ENCODE measurements at regions not wholly inside any gene's neighbourhood (a gene's known extent, or its start where the extent isn't known, plus 50 kb on each side); places are given as distances from the start of the nearest gene placed in this dataset.
"Not testable (repeated sequence)": the region's sequence is repeated elsewhere in the genome, so short reads cannot be mapped to it uniquely, and the experiment has no call there.

- Histone ChIP-seq H3K36me3 (ENCODE audit: insufficient read depth, low read length) (no peaks in the 10 kb centered on the region), H3K4me1 (ENCODE audit: insufficient read depth, low read length) (no peaks in the 10 kb centered on the region), H3K27ac (ENCODE audit: low read depth, low read length) (no peak overlapping the region), H3K27me3 (ENCODE audit: control insufficient read depth in 1 of 2, insufficient read depth in 2 of 2, low read length in 2 of 2) (no peaks in the 10 kb centered on the region), H3K9ac (ENCODE audit: low read length) (no peak overlapping the region), H3K4me3 (ENCODE audit: low read depth in 1 of 2, low read length in 2 of 2) (no peak overlapping the region), H3K9me3 (ENCODE audit: low read length) (no peaks in the 10 kb centered on the region)
Measured at GRCh38 chr3:153269730-153270129, 107.7 kb downstream of the RAP2B start.

- no peaks in the 10 kb centered on the region for H3K9me3 ChIP-seq (ENCODE audit: low read length)
- H3K36me3 ChIP-seq (ENCODE audit: insufficient read depth, low read length) = no peaks in the 10 kb centered on the region
- no peaks in the 10 kb centered on the region for H3K27me3 ChIP-seq (ENCODE audit: control insufficient read depth in 1 of 2, insufficient read depth in 2 of 2, low read length in 2 of 2)
- H3K9ac ChIP-seq (ENCODE audit: low read length) = no peak overlapping the region
- no peak overlapping the region for H3K4me3 ChIP-seq (ENCODE audit: low read depth in 1 of 2, low read length in 2 of 2)
- H3K4me1 ChIP-seq (ENCODE audit: insufficient read depth, low read length) = no peaks in the 10 kb centered on the region
- H3K27ac ChIP-seq (ENCODE audit: low read depth, low read length) = no peak overlapping the region
Measured at GRCh38 chr3:153273217-153273616, 111.2 kb downstream of the RAP2B start.

GRCh38 chr3:153273767-153274435, 111.9 kb downstream of the RAP2B start:
- no peaks in the 10 kb centered on the region for H3K36me3 ChIP-seq (ENCODE audit: insufficient read depth, low read length)
- H3K27ac ChIP-seq (ENCODE audit: low read depth, low read length) = no peak overlapping the region
- no peak overlapping the region for H3K9ac ChIP-seq (ENCODE audit: low read length)
- H3K4me1 ChIP-seq (ENCODE audit: insufficient read depth, low read length) = no peaks in the 10 kb centered on the region
- no peaks in the 10 kb centered on the region for H3K9me3 ChIP-seq (ENCODE audit: low read length)
- H3K4me3 ChIP-seq (ENCODE audit: low read depth in 1 of 2, low read length in 2 of 2) = no peak overlapping the region
- H3K27me3 ChIP-seq (ENCODE audit: control insufficient read depth in 1 of 2, insufficient read depth in 2 of 2, low read length in 2 of 2) = no peaks in the 10 kb centered on the region

- H3K9me3 ChIP-seq (ENCODE audit: low read length) = no peaks in the 10 kb centered on the region
- no peak overlapping the region for H3K27ac ChIP-seq (ENCODE audit: low read depth, low read length)
- H3K36me3 ChIP-seq (ENCODE audit: insufficient read depth, low read length) = no peaks in the 10 kb centered on the region
- no peak overlapping the region for H3K9ac ChIP-seq (ENCODE audit: low read length)
- no peak overlapping the region for H3K4me3 ChIP-seq (ENCODE audit: low read depth in 1 of 2, low read length in 2 of 2)
- H3K4me1 ChIP-seq (ENCODE audit: insufficient read depth, low read length) = no peaks in the 10 kb centered on the region
- H3K27me3 ChIP-seq (ENCODE audit: control insufficient read depth in 1 of 2, insufficient read depth in 2 of 2, low read length in 2 of 2) = no peaks in the 10 kb centered on the region
Measured at GRCh38 chr3:153274561-153274960, 112.5 kb downstream of the RAP2B start.

GRCh38 chr3:153275514-153275913, 113.5 kb downstream of the RAP2B start:
- no peak overlapping the region for H3K9ac ChIP-seq (ENCODE audit: low read length)
- H3K27me3 ChIP-seq (ENCODE audit: control insufficient read depth in 1 of 2, insufficient read depth in 2 of 2, low read length in 2 of 2) = no peaks in the 10 kb centered on the region
- H3K4me3 ChIP-seq (ENCODE audit: low read depth in 1 of 2, low read length in 2 of 2) = no peak overlapping the region
- no peaks in the 10 kb centered on the region for H3K9me3 ChIP-seq (ENCODE audit: low read length)
- no peaks in the 10 kb centered on the region for H3K4me1 ChIP-seq (ENCODE audit: insufficient read depth, low read length)
- H3K36me3 ChIP-seq (ENCODE audit: insufficient read depth, low read length) = no peaks in the 10 kb centered on the region
- H3K27ac ChIP-seq (ENCODE audit: low read depth, low read length) = no peak overlapping the region

GRCh38 chr3:153277029-153277428, 115.0 kb downstream of the RAP2B start:
- Histone ChIP-seq H3K4me1 (ENCODE audit: insufficient read depth, low read length) (no peaks in the 10 kb centered on the region), H3K4me3 (ENCODE audit: low read depth in 1 of 2, low read length in 2 of 2) (no peak overlapping the region), H3K9me3 (ENCODE audit: low read length) (no peaks in the 10 kb centered on the region), H3K27me3 (ENCODE audit: control insufficient read depth in 1 of 2, insufficient read depth in 2 of 2, low read length in 2 of 2) (no peaks in the 10 kb centered on the region), H3K9ac (ENCODE audit: low read length) (no peak overlapping the region), H3K36me3 (ENCODE audit: insufficient read depth, low read length) (no peaks in the 10 kb centered on the region), H3K27ac (ENCODE audit: low read depth, low read length) (no peak overlapping the region)

- not testable (repeated sequence) for H3K27ac ChIP-seq (ENCODE audit: low read depth, low read length); H3K36me3 ChIP-seq (ENCODE audit: insufficient read depth, low read length); H3K4me1 ChIP-seq (ENCODE audit: insufficient read depth, low read length); H3K4me3 ChIP-seq (ENCODE audit: low read depth in 1 of 2, low read length in 2 of 2); H3K9ac ChIP-seq (ENCODE audit: low read length); H3K27me3 ChIP-seq (ENCODE audit: control insufficient read depth in 1 of 2, insufficient read depth in 2 of 2, low read length in 2 of 2); H3K9me3 ChIP-seq (ENCODE audit: low read length)
Measured at GRCh38 chr3:153281236-153281997, 119.4 kb downstream of the RAP2B start.

GRCh38 chr3:153282355-153282754, 120.3 kb downstream of the RAP2B start:
- Histone ChIP-seq H3K27ac (ENCODE audit: low read depth, low read length) (no peak overlapping the region), H3K9ac (ENCODE audit: low read length) (no peak overlapping the region), H3K4me3 (ENCODE audit: low read depth in 1 of 2, low read length in 2 of 2) (no peak overlapping the region), H3K4me1 (ENCODE audit: insufficient read depth, low read length) (no peaks in the 10 kb centered on the region), H3K9me3 (ENCODE audit: low read length) (no peaks in the 10 kb centered on the region), H3K36me3 (ENCODE audit: insufficient read depth, low read length) (no peaks in the 10 kb centered on the region), H3K27me3 (ENCODE audit: control insufficient read depth in 1 of 2, insufficient read depth in 2 of 2, low read length in 2 of 2) (no peaks in the 10 kb centered on the region)

GRCh38 chr3:153284282-153284938, 122.4 kb downstream of the RAP2B start:
- no peak overlapping the region for H3K9ac ChIP-seq (ENCODE audit: low read length)
- H3K9me3 ChIP-seq (ENCODE audit: low read length) = no peaks in the 10 kb centered on the region
- no peaks in the 10 kb centered on the region for H3K27me3 ChIP-seq (ENCODE audit: control insufficient read depth in 1 of 2, insufficient read depth in 2 of 2, low read length in 2 of 2)
- no peaks in the 10 kb centered on the region for H3K4me1 ChIP-seq (ENCODE audit: insufficient read depth, low read length)
- no peak overlapping the region for H3K27ac ChIP-seq (ENCODE audit: low read depth, low read length)
- no peaks in the 10 kb centered on the region for H3K36me3 ChIP-seq (ENCODE audit: insufficient read depth, low read length)
- H3K4me3 ChIP-seq (ENCODE audit: low read depth in 1 of 2, low read length in 2 of 2) = no peak overlapping the region

GRCh38 chr3:153285194-153285641, 123.2 kb downstream of the RAP2B start:
- Histone ChIP-seq H3K4me1 (ENCODE audit: insufficient read depth, low read length) (no peaks in the 10 kb centered on the region), H3K9me3 (ENCODE audit: low read length) (no peaks in the 10 kb centered on the region), H3K36me3 (ENCODE audit: insufficient read depth, low read length) (no peaks in the 10 kb centered on the region), H3K27ac (ENCODE audit: low read depth, low read length) (no peak overlapping the region), H3K4me3 (ENCODE audit: low read depth in 1 of 2, low read length in 2 of 2) (no peak overlapping the region), H3K27me3 (ENCODE audit: control insufficient read depth in 1 of 2, insufficient read depth in 2 of 2, low read length in 2 of 2) (no peaks in the 10 kb centered on the region), H3K9ac (ENCODE audit: low read length) (no peak overlapping the region)

- H3K4me3 ChIP-seq (ENCODE audit: low read depth in 1 of 2, low read length in 2 of 2) = no peak overlapping the region
- no peaks in the 10 kb centered on the region for H3K9me3 ChIP-seq (ENCODE audit: low read length)
- H3K27ac ChIP-seq (ENCODE audit: low read depth, low read length) = no peak overlapping the region
- H3K9ac ChIP-seq (ENCODE audit: low read length) = no peak overlapping the region
- peaks cover 4% of the 10 kb centered on the region for H3K4me1 ChIP-seq (ENCODE audit: insufficient read depth, low read length)
- no peaks in the 10 kb centered on the region for H3K36me3 ChIP-seq (ENCODE audit: insufficient read depth, low read length)
- H3K27me3 ChIP-seq (ENCODE audit: control insufficient read depth in 1 of 2, insufficient read depth in 2 of 2, low read length in 2 of 2) = no peaks in the 10 kb centered on the region
Measured at GRCh38 chr3:153285982-153286381, 124.0 kb downstream of the RAP2B start.
